ENCODE measurements at regions not wholly inside any gene's neighbourhood (a gene's known extent, or its start where the extent isn't known, plus 50 kb on each side); places are given as distances from the start of the nearest gene placed in this dataset.

GRCh38 chr4:123587983-123588494 lies 191.4 kb downstream of the SPRY1 start:
- TF ChIP-seq CTCF (IDR thresholded peaks at IDR 0.05; ENCODE audit: low read length) (no peak), EZH2 (IDR thresholded peaks at IDR 0.05; ENCODE audit: borderline replicate concordance, low read length) (no peak)
